Psoas muscle (tissue), 7 donors: ENCODE measurements at regions not wholly inside any gene's neighbourhood (a gene's known extent, or its start where the extent isn't known, plus 50 kb on each side); places are given as distances from the start of the nearest gene placed in this dataset.

Source experiments
- ATAC-seq, 4 donors: fragments of 200-7000 bp; cut with Tn5 transposase; one replicate each; pipeline ENCODE4 v1.9.1; 2020; ENCODE audit warnings: moderate library complexity in 3 of 4, mild to moderate bottlenecking in 2 of 4
- DNase-seq, 2 donors: peaks; one replicate each; pipeline ENCODE4 v3.0.0-alpha.2; 2020
- H3K27ac ChIP-seq: fragments of 200-600 bp; one replicate; pipeline ENCODE4 v1.8.0; 2022
- H3K27me3 ChIP-seq, 3 donors: fragments of 200-600 bp in 1 of 3; one replicate each; pipeline versions ENCODE4 v1.6.1 to v1.8.0; 2013 to 2022; ENCODE audit warnings: low read length in 2 of 3, mild to moderate bottlenecking in 2 of 3, moderate library complexity in 1 of 3; ENCODE audit not compliant: insufficient read depth in 3 of 3
- H3K36me3 ChIP-seq, 2 donors: fragments of 200-600 bp in 1 of 2; one replicate each; pipeline versions ENCODE4 v1.6.1 to v1.8.0; 2013 to 2022; ENCODE audit warnings: low read depth in 1 of 2, mild to moderate bottlenecking in 1 of 2, moderate library complexity in 1 of 2; ENCODE audit not compliant: insufficient read depth in 1 of 2
- H3K4me1 ChIP-seq: fragments of 200-600 bp; one replicate; pipeline ENCODE4 v1.8.0; 2022
- H3K4me3 ChIP-seq: fragments of 200-600 bp; one replicate; pipeline ENCODE4 v1.8.0; 2022; ENCODE audit warnings: mild to moderate bottlenecking
- H3K9me3 ChIP-seq: fragments of 200-600 bp; one replicate; pipeline ENCODE4 v1.8.0; 2022
- CTCF ChIP-seq: fragments of 200-600 bp; IDR thresholded peaks from one replicate; pipeline ENCODE4 v1.8.0; 2022; ENCODE audit warnings: antibody characterized with exemption
- WGBS, 3 donors: extraction: QIAGEN DNeasy Blood & Tissue Kit; methylation state at CpG; one replicate each; pipeline versions ENCODE4 v1.1.6 to v1.1.7; 2013; 5-methylcytosine and 5-hydroxymethylcytosine counted together
- intact Hi-C, 2 donors: fragments of 100-400 bp; cut with DNase I; formaldehyde crosslinking; loops; one replicate each; pipeline versions ENCODE4 v1.11.0 to v1.14.2; 2022
- donor health status: healthy with polysubstance abuse.
- donor health status: DM: no; HTN: no; CAD: no; lungs with moderate emphysema.
- donor health status: Bipolar disorder and iron deficiency.
- donor health status: healthy.
- donor health status: DM: yes; HTN: yes; CAD: no.
- donor health status: DM: no; HTN: no; CAD: no.
- donor health status: DM: yes; HTN: yes; CAD: no.

DNA sequence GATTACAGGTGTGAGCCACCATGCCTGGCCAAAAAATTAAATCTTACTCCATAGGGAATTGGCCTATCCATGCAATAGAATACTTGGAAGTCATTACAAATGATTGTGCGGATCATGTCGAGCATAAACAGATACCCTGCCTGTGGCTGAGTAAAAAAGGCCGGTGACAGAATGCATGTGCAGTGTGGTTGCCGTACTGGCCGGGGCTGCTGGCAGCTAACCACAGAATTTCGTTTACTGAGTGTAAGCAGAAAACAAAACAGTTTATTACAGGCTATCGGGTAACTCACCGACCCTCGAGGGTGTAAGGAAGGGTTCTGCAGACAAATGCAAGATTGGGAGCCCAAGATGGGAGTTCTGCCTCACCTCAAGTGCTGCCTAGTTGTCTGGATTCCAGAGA is 127.7 kb downstream of the ZIC5 start:
- WGBS, 3 donors = 72 to 82% (median 79%) methylated on average over 9 of the region's 9 CpGs
- no peaks in the 10 kb centered on the region for H3K27me3 ChIP-seq
- ATAC-seq = no peak
- H3K27ac ChIP-seq = no peak overlapping the region
- no peaks in the 10 kb centered on the region for H3K4me1 ChIP-seq
- no peaks in the 10 kb centered on the region for H3K9me3 ChIP-seq
- H3K4me3 ChIP-seq = no peak overlapping the region
- intact Hi-C loops = no loop called here
- TF ChIP-seq CTCF = no peak
- DNase-seq = no peak
- H3K36me3 ChIP-seq = no peaks in the 10 kb centered on the region

DNA sequence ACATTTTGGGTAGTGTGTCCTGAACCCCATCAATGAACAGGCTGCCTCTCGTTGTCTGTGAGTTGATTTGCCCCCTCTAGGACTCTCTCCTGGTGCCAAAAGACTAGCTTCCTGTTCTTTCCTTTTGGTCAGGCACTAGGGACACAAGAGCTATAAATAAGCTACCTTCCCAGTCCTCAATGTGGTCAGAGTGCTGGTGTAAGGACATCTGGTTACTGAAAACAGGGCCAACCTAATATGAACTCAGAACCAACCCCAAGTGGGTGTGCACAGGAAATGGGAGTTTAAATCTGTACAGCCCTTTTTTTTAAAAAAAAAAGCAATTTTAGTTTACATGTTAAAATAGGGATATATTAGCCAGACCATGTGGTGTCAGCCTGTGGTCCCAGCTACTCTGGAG is 129.2 kb downstream of the ZIC5 start:
- Histone ChIP-seq H3K27me3 (no peaks in the 10 kb centered on the region), H3K4me3 (no peak overlapping the region), H3K27ac (no peak overlapping the region), H3K9me3 (no peaks in the 10 kb centered on the region), H3K4me1 (no peaks in the 10 kb centered on the region), H3K36me3 (no peaks in the 10 kb centered on the region)
- intact Hi-C loops = no loop called here
- 16 to 38% (median 23%) methylated on average over 1 of the region's 1 CpG for WGBS, 3 donors
- DNase-seq (no peak), ATAC-seq (no peak)
- TF ChIP-seq CTCF = no peak

- 80 to 87% (median 84%) methylated on average over 4 of the region's 4 CpGs for WGBS, 3 donors
- no peak overlapping the region for H3K4me3 ChIP-seq
- intact Hi-C loops = no loop called here
- TF ChIP-seq CTCF = no peak
- H3K27ac ChIP-seq = no peak overlapping the region
- no peaks in the 10 kb centered on the region for H3K4me1 ChIP-seq
- H3K9me3 ChIP-seq = no peaks in the 10 kb centered on the region
- H3K27me3 ChIP-seq = no peaks in the 10 kb centered on the region
- no peaks in the 10 kb centered on the region for H3K36me3 ChIP-seq
- ATAC-seq = no peak
- no peak for DNase-seq
Observed at GRCh38 chr13:99836291-99836690, 135.3 kb downstream of the ZIC5 start.

DNA sequence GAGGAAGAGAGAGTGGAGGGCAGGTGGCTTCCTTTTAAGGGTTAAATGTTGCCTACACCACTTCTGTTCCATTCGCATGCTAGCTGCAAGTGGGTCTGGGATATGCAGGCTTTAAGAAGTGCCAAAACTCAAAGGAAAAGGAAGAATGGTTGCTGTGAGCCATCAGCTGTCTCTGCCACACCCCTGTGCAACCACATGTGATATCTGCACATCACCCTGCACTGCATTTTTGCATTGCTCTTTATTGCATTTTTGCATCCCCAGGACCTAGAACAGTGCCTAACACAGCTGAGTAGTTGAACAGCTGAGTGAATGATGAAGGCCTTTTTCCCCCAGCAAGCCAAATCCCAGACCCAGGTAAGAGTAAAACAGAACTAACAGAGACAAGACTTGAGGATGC is 136.1 kb downstream of the ZIC5 start:
- WGBS, 3 donors = 52 to 71% (median 70%) methylated on average over 1 of the region's 1 CpG
- Histone ChIP-seq H3K27ac (no peak overlapping the region), H3K9me3 (no peaks in the 10 kb centered on the region), H3K36me3 (no peaks in the 10 kb centered on the region), H3K4me3 (no peak overlapping the region), H3K4me1 (no peaks in the 10 kb centered on the region), H3K27me3 (no peaks in the 10 kb centered on the region)
- TF ChIP-seq CTCF = no peak
- ATAC-seq (no peak), DNase-seq (no peak)
- intact Hi-C loops = no loop called here

GRCh38 chr13:99834246-99834645 is 137.3 kb downstream of the ZIC5 start:
- ATAC-seq = no peak
- 59 to 72% (median 65%) methylated on average over 3 of the region's 3 CpGs for WGBS, 3 donors
- no peaks in the 10 kb centered on the region for H3K27me3 ChIP-seq
- no peaks in the 10 kb centered on the region for H3K9me3 ChIP-seq
- no peaks in the 10 kb centered on the region for H3K36me3 ChIP-seq
- H3K4me3 ChIP-seq = no peak overlapping the region
- TF ChIP-seq CTCF = no peak
- intact Hi-C loops = no loop called here
- H3K27ac ChIP-seq = no peak overlapping the region
- no peaks in the 10 kb centered on the region for H3K4me1 ChIP-seq
- no peak for DNase-seq
